Skeletal muscle satellite cell (primary cell): ENCODE measurements at regions not wholly inside any gene's neighbourhood (a gene's known extent, or its start where the extent isn't known, plus 50 kb on each side); places are given as distances from the start of the nearest gene placed in this dataset.

Source experiments
- H3K27me3 ChIP-seq: 2 replicates; pipeline ENCODE4 v1.7.0; 2013; ENCODE audit warnings: low read length; ENCODE audit not compliant: control insufficient read depth, insufficient read depth
- H3K36me3 ChIP-seq: 2 replicates; pipeline ENCODE4 v1.7.0; 2013; ENCODE audit warnings: mild to moderate bottlenecking, control low read depth, low read length; ENCODE audit not compliant: insufficient read depth
- H3K4me1 ChIP-seq: 2 replicates; pipeline ENCODE4 v1.7.0; 2013; ENCODE audit warnings: low read length; ENCODE audit not compliant: control insufficient read depth, insufficient read depth
- H3K4me2 ChIP-seq: 2 replicates; pipeline ENCODE4 v1.7.0; 2013; ENCODE audit warnings: mild to moderate bottlenecking, low read length
- H3K4me3 ChIP-seq: 2 replicates; pipeline ENCODE4 v1.7.0; 2013; ENCODE audit warnings: low read length
- H3K9ac ChIP-seq: 2 replicates; pipeline ENCODE4 v1.7.0; 2013; ENCODE audit warnings: mild to moderate bottlenecking, low read depth, low read length, moderate library complexity
- H3K9me3 ChIP-seq: replicated peaks from 2 replicates; pipeline ENCODE4 v1.7.0; 2013; ENCODE audit warnings: mild to moderate bottlenecking, control low read depth, low read length

- Histone ChIP-seq H3K4me2 (no peak overlapping the region), H3K9ac (no peak overlapping the region), H3K4me3 (no peak overlapping the region), H3K9me3 (no peaks in the 10 kb centered on the region), H3K27me3 (no peaks in the 10 kb centered on the region), H3K4me1 (no peaks in the 10 kb centered on the region), H3K36me3 (no peaks in the 10 kb centered on the region)
These were observed 318.1 kb upstream of the GOT2 start for GRCh38 chr16:59052231-59052630.

DNA sequence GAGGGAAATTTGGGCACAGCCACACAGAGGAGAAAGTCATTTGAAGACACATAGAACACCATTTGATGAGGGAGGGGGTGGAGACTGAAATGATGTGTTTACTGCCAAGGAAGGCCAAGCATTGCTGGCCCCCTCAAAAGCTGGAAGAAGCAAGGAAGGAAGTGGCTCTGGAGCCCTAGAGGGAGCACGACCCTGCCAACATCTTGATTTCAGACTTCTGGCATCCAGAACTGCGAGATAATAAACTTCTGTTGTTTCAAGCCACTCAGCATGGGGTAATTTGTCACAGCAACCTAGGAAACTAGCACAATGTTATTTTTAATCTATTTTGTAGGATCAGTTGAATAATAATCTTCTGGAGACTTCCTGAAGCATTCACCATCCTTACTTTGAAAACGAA, 314.8 kb upstream of the GOT2 start:
- no peak overlapping the region for H3K4me2 ChIP-seq
- no peaks in the 10 kb centered on the region for H3K27me3 ChIP-seq
- no peaks in the 10 kb centered on the region for H3K4me1 ChIP-seq
- H3K9me3 ChIP-seq: no peaks in the 10 kb centered on the region
- H3K36me3 ChIP-seq: no peaks in the 10 kb centered on the region
- no peak overlapping the region for H3K9ac ChIP-seq
- H3K4me3 ChIP-seq: no peak overlapping the region

DNA sequence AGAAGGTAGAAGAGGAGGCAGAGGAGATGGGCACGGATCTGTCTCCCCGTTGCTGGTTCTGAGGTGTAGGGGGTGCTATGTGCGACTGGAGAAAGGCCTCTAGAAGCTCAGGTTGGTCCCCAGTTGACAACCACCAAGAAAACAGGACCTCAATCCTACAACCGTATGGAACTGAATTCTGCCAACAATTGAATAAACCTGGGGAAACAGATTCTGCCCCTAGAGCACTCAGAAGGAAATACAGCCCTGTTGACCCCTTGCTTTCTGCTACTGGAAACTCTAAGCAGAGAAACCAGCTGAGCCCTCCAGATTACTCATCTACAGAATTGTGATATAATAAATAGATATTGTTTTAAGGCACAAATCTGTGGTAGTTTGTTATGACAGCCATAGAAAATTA, 313.0 kb upstream of the GOT2 start:
- H3K27me3 ChIP-seq: no peaks in the 10 kb centered on the region
- H3K36me3 ChIP-seq: no peaks in the 10 kb centered on the region
- H3K9me3 ChIP-seq: no peaks in the 10 kb centered on the region
- no peak overlapping the region for H3K9ac ChIP-seq
- no peak overlapping the region for H3K4me3 ChIP-seq
- H3K4me2 ChIP-seq: no peak overlapping the region
- H3K4me1 ChIP-seq: no peaks in the 10 kb centered on the region

DNA sequence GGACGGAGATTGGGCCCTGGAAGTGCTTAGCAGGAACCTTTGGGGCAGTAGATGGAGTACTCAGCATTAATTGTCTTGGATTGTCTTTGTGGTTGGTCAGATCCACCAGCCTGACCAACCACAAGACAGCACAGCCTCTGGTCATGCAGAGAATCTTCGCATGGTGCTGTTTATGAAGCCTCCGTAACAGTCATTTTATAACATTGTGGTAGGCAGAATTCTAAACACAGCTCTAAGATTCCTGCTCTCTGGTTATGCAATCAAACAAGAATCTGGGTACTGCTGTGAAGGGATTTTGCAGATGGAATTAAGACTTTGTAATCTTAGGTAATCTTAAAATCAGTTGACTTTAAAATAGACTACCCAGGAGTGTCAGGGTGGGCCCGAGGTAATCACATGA, 312.2 kb upstream of the GOT2 start:
- Histone ChIP-seq H3K36me3 (no peaks in the 10 kb centered on the region), H3K9me3 (no peaks in the 10 kb centered on the region), H3K4me2 (no peak overlapping the region), H3K27me3 (no peaks in the 10 kb centered on the region), H3K4me3 (no peak overlapping the region), H3K4me1 (no peaks in the 10 kb centered on the region), H3K9ac (no peak overlapping the region)

- no peaks in the 10 kb centered on the region for H3K27me3 ChIP-seq
- no peak overlapping the region for H3K9ac ChIP-seq
- no peaks in the 10 kb centered on the region for H3K4me1 ChIP-seq
- H3K36me3 ChIP-seq: no peaks in the 10 kb centered on the region
- no peaks in the 10 kb centered on the region for H3K9me3 ChIP-seq
- H3K4me2 ChIP-seq: no peak overlapping the region
- H3K4me3 ChIP-seq: no peak overlapping the region
These were observed 311.4 kb upstream of the GOT2 start for GRCh38 chr16:59045501-59045900.

- no peaks in the 10 kb centered on the region for H3K36me3 ChIP-seq
- H3K4me1 ChIP-seq: no peaks in the 10 kb centered on the region
- H3K4me2 ChIP-seq: no peak overlapping the region
- H3K4me3 ChIP-seq: no peak overlapping the region
- H3K27me3 ChIP-seq: no peaks in the 10 kb centered on the region
- H3K9ac ChIP-seq: no peak overlapping the region
- H3K9me3 ChIP-seq: no peaks in the 10 kb centered on the region
These were observed 310.5 kb upstream of the GOT2 start for GRCh38 chr16:59044616-59045015.

DNA sequence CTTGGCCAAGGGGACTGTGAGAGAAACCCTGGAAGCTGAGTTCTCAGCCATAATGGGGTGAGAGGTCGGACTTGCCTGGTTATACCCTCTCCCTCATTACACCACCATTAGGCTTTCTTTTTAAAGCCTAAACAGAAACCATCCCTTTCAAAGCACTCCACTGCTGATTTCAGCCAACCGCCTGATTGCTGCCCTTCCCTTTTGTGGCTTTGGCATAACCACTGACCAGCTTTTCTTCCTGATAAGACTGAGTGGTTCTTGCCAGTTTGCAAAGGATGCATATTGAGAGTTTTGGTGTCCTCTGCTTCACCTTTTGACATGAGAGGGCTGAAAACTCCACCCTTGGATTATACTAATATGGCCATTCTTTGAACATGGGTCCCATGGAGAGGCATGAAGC, 308.2 kb upstream of the GOT2 start:
- H3K4me3 ChIP-seq: no peak overlapping the region
- H3K4me2 ChIP-seq: no peak overlapping the region
- no peak overlapping the region for H3K9ac ChIP-seq
- H3K9me3 ChIP-seq: no peaks in the 10 kb centered on the region
- no peaks in the 10 kb centered on the region for H3K36me3 ChIP-seq
- no peaks in the 10 kb centered on the region for H3K4me1 ChIP-seq
- no peaks in the 10 kb centered on the region for H3K27me3 ChIP-seq

GRCh38 chr16:59039066-59039720, 305.1 kb upstream of the GOT2 start:
- Histone ChIP-seq H3K4me1 (no peaks in the 10 kb centered on the region), H3K4me3 (no peak overlapping the region), H3K27me3 (no peaks in the 10 kb centered on the region), H3K36me3 (no peaks in the 10 kb centered on the region), H3K9ac (no peak overlapping the region), H3K4me2 (no peak overlapping the region), H3K9me3 (no peaks in the 10 kb centered on the region)

DNA sequence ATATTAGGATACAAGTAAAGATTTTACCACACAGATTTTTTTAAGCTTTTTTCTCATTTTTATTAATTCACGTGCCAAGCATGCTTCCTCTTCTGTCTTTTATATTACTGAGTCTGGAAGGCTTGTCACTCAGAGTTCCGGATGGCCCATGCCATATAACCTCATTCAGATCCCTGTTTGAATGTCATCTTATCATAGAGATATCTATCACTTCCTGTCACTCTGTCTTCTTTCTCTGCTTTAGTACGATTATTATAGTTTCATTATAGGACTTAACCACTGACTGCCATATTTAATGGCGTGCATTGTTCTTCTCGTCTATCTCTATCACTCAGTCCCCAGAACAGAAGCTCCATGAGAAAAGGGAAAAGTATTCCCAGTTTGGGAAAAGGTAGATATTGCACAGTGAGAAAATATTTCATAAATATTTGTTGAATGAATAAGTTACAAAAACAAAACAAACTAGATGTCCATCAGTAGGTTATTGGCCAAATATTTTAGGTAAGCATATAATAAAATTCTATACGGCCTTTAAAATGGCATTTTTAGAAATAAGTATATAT, 296.9 kb upstream of the GOT2 start:
- no peaks in the 10 kb centered on the region for H3K4me1 ChIP-seq
- no peaks in the 10 kb centered on the region for H3K36me3 ChIP-seq
- H3K4me3 ChIP-seq: no peak overlapping the region
- H3K27me3 ChIP-seq: no peaks in the 10 kb centered on the region
- no peaks in the 10 kb centered on the region for H3K9me3 ChIP-seq
- no peak overlapping the region for H3K9ac ChIP-seq
- no peak overlapping the region for H3K4me2 ChIP-seq

- H3K4me2 ChIP-seq: no peak overlapping the region
- no peaks in the 10 kb centered on the region for H3K27me3 ChIP-seq
- H3K4me3 ChIP-seq: no peak overlapping the region
- no peak overlapping the region for H3K9ac ChIP-seq
- no peaks in the 10 kb centered on the region for H3K9me3 ChIP-seq
- H3K36me3 ChIP-seq: no peaks in the 10 kb centered on the region
- no peaks in the 10 kb centered on the region for H3K4me1 ChIP-seq
These were observed 287.6 kb upstream of the GOT2 start for GRCh38 chr16:59021751-59022150.

DNA sequence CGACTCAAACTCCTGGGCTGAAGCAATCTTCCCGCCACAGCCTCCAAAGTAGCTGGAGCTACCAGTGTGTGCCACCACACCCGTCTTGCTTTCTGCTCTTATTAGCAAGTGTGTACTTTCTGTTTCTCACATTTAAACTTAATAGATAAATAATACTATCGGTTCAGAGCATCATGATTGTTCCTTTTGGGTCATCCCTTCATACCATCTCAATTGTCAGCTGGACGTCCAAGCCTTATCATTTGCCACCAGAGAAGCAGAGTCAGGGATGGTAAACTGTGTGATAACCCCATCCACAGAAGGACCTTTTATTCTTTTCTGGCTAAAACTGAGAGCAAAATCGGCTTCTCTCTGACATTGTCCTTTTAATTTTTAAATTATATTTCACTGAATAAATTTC, 279.8 kb upstream of the GOT2 start:
- H3K27me3 ChIP-seq: no peaks in the 10 kb centered on the region
- H3K4me1 ChIP-seq: no peaks in the 10 kb centered on the region
- H3K4me2 ChIP-seq: no peak overlapping the region
- H3K4me3 ChIP-seq: no peak overlapping the region
- no peaks in the 10 kb centered on the region for H3K9me3 ChIP-seq
- H3K9ac ChIP-seq: no peak overlapping the region
- no peaks in the 10 kb centered on the region for H3K36me3 ChIP-seq

DNA sequence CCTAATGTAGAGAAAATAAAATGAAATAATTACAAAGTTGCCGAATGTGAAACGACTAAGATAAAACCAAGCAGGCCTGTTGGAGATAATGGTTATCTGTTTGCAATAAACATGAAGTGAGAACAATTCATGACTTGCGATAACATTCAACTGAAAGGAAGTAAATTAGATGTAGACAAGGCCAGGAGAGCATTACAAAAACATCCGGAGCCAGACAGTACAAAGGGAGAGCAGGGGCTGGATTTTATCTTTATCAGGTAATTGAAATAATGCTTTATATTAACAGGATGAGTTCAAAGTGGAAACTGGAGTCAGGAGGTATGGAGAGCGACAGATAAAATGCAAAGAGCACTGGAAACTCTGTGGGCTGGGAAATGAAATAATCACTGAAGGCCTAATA, 265.6 kb upstream of the GOT2 start:
- Histone ChIP-seq H3K4me2 (no peak overlapping the region), H3K27me3 (no peaks in the 10 kb centered on the region), H3K9me3 (no peaks in the 10 kb centered on the region), H3K9ac (no peak overlapping the region), H3K4me1 (no peaks in the 10 kb centered on the region), H3K36me3 (no peaks in the 10 kb centered on the region), H3K4me3 (no peak overlapping the region)
